ENCODE measurements at regions not wholly inside any gene's neighbourhood (a gene's known extent, or its start where the extent isn't known, plus 50 kb on each side); places are given as distances from the start of the nearest gene placed in this dataset.
A peak's percentile ranks its signal among the peaks of the same experiment; 100 is the strongest.

DNA sequence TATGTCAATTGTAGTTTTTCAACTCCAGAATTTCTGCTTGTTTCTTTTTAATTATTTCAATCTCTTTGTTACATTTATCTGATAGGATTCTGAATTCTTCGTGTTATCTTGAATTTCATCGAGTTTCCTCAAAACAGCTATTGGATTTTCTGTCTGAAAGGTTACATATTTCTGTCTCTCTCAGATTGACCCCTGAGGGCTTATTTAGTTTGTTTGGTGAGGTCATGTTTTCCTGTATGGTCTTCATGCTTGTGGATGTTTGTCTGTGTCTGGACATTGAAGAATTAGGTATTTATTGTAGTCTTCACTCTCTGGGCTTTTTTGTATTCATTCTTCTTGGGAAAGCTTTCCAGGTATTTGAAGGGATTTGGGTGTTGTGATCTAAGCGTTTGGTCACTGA lies 85.6 kb downstream of the SNAPC1 start:
- DNase-seq (ENCODE audit: low read depth) = no peak

DNA sequence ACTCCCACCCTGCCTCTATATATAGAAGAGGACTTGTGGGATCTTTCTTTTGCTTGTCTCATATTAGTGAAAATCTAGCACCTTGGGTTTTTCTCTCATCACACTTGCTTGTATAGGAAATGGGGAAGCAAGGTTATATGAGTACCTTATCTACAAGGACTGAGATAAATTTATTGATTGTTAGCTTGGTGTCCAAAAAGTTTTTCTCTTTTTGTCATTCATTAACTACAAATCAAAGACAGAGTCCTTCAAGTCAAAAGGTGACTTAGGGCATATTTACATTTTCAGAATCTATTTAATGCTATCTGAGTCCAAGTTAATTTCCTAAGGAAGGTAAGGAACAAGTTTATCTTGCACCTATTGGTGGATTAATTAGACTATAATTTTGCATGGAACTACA lies 92.7 kb downstream of the SNAPC1 start:
- DNase-seq (ENCODE audit: low read depth) = no peak

DNA sequence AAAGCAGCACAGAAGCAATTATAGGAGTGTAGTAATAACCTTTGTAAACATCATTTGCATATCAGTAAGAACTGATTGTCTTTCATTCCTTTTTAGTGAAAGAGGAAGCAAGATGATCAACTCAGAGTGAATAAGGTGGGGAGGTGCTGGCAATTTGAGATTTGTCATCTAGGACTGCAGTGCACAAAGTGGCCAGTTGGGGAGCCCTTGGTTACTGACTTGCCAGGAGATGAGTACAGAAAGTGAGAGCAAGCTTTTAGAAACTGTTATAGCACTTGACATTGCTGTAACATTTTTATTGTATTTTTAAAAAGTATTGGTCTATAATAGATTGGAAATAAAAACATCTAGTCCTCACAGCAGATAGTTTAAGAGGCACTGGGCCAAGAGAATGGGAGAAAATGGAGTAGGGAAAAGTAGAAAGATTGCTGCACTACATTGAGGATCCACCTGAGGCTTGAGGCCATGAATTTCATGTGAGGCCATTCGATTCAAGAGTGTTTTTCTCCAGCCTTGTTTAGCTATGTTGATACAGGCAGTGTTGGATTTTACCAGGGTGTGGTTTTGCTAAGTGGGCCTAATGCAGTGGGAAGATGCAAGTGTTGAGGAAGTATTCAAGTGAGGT lies 98.2 kb downstream of the SNAPC1 start:
- peak; percentile 57 for DNase-seq (ENCODE audit: low read depth)

DNA sequence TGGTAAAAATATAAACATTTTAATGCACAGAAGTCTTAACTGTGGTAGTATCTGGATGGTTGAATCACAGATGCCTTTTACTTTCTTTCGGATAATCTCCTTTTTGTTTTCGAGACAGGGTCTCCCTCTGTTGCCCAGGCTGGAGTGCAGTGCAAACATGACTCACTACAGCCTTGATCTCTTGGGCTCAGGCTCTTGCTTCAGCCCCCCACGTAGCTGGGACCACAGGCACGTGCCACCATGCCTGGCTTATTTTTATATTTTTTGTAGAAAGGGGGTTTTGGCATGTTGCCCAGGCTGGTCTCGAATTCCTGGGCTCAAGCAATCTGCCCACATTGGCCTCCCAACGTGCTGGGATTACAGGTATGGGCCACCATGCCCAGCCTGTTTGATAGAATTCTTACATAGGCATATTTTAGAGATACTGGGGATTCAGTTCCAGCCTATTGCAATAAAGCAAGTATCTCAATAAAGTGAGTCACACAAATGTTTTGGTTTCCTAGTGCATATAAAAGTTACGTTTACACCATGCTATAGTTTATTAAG lies 99.2 kb downstream of the SNAPC1 start:
- peak; percentile 54 for DNase-seq (ENCODE audit: low read depth)

DNA sequence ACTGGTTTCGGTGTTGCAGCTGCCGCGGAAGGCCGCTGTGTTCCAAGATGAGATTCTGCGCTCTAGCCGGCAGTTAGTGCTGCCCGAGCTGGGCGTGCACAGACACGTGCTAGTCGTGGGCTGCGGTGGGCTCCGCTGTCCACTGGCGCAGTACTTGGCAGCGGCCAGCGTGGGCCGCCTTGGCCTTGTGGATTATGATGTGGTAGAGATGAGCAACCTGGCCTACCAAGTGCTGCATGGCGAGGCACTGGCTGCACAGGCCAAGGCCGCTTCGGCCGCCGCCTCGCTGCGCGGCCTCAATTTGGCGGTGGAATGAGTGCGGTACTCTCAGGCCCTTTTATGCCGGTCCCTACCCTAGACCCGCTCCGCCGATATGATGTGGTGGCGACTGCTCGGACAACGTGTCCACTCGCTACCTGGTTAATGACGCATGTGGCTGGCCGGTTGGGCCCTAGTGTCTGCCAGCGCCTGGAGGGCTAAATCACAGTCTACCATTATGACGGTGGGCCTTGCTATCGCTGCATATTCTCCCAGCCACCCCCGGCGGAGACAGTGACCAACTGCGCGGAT lies 102.2 kb downstream of the SNAPC1 start:
- DNase-seq (ENCODE audit: low read depth) = no peak

DNA sequence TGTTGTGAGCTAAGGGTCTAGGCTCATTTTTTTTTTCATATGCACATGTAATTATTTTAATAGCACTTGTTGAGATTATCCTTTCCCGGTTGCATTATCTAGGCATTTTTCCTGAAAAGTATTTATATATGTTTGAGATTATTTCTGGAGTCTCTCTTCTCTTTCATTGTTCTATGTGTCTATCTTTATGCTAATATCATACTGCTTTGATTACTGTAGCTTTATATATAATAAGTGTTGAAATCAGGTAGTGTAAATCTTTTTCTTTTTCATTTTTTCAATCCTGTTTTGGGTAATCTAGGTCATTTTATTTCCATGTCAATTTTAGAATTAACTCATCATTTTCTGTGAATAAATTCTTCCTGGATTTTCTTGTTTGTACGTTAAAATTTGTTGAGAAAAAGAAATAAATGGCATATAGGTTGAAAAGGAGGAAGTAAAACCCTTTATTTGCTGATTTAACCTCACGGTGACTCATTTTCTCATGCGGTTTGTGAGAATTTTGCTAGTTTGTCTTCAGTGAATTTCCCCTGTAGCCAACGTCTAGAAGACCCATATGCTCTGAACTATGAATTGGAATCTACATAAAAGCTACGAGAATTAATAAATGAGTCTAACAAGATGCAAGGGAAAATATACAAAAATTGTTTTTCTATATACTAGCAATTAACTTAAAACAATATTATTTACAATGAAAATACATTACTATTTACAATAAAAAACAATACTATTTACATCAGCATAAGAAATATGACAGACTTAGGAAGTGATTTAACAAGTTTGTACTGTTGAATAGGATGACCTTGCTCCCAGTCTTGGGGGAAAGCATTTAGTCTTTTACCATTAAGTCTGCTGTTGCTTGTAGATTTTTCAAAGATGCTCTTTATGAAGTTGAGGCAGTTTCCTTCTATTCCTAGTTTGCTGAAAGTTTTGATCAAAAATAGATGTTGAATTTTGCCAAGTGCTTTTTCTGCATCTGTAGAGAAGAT lies 105.0 kb downstream of the SNAPC1 start:
- peak; percentile 50 for DNase-seq (ENCODE audit: low read depth)

DNA sequence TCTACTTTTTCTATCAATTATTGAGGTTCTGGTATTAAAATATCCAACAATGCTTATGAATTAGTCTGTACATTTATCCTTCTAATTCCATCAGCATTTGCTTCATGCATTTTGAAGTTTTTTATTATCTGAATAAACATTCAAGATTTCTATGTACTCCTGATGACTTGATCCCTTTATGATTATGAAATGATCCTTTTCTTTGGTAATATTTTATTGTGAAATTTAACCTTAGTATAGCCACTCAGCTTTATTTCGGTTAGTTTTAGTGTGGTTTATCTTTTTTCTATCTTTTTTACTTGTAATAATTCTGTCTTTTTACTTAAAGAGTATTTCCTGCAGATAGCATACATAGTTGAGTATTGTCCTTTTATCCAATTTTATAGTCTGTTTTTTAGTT lies 106.6 kb downstream of the SNAPC1 start:
- no peak for DNase-seq (ENCODE audit: low read depth)

DNA sequence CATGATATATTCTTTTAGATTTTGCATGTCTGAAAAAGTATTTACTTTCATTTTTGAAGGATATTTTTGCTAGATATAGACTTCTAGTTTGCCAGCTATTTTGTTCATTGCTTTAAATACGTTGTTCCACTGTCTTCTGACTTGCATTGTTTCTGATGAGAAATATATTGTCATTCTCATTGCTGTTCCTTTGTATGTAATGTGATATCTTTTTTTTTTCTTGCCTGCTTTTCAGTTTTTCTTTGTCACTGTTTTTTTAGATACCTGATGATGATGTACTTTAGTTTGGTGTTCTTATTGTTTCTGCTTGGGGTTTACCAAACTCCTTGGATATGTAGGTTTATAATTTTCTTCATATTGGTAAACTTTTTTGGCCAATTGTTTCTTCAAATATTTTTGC lies 107.9 kb downstream of the SNAPC1 start:
- no peak for DNase-seq (ENCODE audit: low read depth)

DNA sequence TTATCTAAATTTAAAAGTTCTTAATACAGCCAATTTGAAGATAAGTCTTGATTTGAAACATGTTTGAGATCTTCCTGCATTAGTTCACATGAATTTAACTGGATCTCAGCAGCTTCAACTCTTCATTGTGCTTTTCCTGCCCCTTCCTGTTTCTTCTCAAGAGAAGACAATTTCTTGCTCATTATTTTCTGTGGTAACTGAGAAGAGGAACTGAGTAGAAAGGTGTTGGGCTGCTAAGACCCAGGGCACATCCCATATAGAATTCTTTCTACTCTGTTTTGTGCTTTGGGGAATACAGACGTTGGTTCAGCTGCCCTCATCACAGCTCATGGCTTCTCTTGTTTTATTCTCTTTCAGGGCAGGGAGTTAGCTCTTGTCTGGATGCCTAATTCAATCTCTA lies 110.2 kb downstream of the SNAPC1 start:
- DNase-seq (ENCODE audit: low read depth) = no peak

DNA sequence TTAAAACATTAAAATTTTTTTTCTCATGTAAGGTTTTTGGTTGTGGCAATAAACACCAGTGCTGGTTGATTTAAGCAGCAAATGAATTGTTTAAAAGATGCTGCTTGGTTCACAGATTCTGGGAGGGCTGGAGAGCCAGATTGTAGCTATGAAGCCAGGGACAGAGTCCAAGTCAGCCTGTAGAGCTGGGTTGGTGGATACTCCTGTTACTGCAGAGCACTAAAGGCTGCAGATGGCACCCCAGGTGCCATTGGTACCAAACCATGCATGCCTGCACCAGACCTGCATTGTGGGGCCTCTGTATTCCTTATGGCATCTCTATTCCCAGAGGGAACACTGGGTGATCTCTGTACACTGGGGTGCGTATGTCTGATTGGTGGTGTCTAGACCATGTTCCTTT lies 113.3 kb downstream of the SNAPC1 start:
- DNase-seq (ENCODE audit: low read depth) = no peak

DNA sequence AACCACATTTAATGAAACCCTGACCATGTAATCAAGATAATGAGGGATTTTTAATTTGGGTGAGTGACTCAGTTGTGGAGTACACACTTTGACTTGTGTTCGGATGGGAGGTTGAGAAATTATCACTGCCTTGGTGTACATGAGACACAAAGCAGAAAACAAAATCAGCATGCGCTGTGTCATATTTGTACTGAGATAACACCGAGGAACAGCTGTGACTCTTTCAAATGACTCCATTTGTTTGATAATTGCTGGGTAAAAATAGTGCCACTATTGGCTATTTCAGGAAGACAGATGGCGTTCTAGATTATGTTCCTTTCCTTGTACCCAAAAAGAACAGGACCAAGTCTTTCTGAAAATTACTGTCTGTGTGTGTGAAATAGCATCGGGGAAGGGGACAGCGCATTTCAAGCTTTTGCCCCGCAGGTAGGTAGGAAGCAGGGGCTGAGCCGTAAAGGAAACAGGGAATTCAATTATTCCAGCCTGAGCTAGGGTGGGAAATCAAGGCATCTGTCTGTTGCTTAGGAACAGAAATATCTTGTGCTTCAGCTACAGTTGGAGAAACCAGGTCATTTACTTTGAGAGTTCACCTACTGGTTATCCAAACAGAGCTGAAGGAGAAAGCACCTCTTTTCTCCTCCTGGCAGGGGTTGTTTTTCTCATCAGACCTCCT lies 114.3 kb downstream of the SNAPC1 start:
- DNase-seq (ENCODE audit: low read depth) = no peak

DNA sequence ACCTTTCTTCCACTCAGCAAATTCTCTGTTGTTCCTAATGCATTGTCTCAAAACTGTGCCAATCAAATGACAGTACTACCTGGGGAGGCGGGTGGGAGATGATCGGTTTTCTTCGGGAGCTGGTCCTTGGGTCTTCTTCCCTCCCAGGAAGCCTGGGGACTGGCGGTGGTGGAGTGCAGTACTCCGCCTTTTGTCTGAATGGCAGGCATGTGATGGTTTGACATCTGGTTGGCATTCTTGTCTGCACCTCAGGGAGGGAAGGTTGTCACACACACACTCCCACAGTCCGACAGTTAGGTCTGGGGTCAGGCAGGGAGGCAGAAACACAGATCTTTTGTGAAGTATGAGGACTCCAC lies 114.8 kb downstream of the SNAPC1 start:
- DNase-seq (ENCODE audit: low read depth) = no peak

DNA sequence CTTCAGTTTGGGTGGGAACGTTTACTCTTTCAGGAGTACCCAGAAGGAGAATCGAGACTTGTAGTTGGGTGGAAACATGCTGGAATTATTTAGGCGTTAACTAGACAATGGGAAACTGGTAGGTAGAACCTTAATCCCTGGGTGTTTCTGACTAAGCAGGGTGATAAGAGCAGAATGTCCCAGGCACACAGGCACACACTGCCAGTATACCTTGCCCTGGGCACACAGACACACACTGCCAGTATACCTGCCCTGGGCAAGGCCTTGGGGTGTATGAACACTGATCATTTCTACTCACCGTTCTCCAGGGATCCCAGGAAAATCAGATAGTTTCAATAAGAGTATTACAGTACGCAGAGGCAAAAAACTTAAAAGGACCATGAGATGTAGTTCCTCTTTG lies 115.5 kb downstream of the SNAPC1 start:
- DNase-seq (ENCODE audit: low read depth) = no peak

DNA sequence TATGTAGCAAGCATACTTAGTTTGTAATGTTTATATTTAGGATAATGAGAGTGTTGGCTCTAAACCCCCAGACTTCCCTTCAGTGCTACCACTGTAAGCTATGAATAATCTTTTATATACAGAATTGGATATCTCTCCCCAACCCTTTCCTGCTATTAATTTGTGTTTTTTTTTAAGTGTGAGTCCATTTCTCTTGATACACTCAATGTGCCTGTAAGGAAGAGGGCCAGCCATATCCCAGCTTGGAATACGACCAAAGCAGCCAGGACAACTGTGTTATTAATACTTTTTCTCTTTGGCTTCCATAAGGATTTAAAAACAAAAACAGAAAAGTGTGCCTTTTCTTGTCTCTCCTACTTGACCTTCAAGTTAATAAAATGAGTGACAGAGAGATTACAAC lies 116.7 kb downstream of the SNAPC1 start:
- no peak for DNase-seq (ENCODE audit: low read depth)

DNA sequence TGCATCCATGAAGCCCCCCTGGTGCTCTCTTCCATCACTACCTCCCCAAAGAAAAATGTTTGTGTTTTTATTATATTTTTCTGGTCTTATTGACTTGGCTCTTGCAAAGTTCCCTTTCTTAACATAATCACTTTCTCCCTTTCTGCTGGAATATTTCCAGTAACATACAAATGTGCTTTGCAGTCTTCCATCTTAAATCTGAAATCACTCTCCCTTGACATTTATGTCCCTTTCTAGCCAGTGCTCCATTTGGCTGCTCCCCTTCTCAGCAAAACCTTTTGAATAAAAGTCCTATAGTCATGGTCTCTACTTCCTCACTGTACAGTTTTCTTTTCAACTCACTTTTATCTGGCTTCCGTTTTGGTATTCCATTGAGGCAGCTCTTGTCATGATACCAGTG lies 118.8 kb downstream of the SNAPC1 start:
- no peak for DNase-seq (ENCODE audit: low read depth)

DNA sequence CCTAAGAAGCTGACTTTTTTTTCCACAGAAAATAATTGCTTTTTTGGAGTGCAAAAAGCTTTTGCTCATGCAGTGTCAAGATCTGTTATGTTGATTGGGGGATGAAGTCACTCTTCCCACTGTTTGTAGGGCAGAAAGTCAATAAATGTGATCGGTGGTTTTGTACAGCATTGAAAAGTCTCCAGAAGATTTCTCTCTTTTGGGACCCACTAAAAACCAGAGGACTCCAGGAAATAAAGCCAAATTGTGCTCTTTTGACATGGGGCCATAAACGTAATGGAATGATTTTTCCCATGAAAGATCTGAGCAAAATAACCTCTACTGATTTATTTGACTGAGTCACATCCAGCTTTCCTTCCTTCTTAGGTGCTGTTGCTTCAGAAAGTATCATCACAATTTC lies 122.5 kb downstream of the SNAPC1 start:
- no peak for DNase-seq (ENCODE audit: low read depth)

DNA sequence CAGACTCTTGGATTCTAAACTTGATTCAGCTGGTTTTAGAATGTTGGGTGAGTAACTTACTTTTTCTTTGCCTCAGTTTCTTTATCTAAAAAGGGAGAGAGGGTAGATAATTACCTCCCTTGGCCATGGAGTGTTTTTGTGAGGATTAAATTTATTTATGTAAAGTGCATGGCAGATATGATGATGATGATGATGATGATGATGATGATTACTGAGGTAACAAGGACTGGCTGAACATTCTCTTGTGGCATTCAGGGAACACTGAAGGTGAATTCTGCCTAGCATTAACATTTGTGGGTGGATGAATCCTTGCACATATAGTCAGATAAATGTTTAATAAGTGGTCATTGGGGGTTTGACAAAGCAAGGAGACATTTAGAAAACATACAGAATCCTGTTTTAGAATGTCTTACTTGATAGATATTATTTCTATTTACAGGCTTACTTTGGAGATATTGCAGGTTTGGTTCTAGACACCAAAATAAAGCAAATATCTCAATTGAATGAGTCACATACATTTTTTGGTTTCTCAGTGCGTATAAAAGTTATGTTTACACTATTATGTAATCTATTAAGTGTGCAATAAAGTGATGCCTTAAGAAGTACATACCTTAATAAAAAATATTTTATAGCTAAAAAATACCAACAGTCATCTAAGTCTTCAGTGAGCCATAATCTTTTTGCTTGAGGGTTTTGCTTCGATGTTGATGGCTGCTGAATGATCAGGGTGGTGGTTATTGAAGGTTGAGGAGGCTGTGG lies 123.2 kb downstream of the SNAPC1 start:
- DNase-seq (ENCODE audit: low read depth) = no peak

DNA sequence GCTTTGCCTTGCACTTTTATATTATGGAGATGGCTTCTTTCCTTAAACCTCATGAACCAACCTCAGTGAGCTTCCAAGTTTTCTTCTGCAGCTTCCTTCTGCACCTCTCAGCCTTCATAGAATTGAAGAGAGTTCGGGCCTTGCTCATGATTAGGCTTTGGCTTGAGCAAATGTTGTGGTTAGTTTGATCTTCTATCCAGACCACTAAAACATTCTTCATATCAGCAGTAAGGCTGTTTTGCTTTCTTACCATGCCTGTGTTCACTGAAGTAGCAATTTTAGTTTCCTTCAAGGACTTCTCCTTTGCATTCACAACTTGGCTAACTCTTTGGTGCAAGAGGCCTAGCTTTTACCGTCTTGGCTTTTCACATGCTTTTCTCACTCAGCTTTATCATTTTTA lies 125.4 kb downstream of the SNAPC1 start:
- DNase-seq (ENCODE audit: low read depth) = no peak

DNA sequence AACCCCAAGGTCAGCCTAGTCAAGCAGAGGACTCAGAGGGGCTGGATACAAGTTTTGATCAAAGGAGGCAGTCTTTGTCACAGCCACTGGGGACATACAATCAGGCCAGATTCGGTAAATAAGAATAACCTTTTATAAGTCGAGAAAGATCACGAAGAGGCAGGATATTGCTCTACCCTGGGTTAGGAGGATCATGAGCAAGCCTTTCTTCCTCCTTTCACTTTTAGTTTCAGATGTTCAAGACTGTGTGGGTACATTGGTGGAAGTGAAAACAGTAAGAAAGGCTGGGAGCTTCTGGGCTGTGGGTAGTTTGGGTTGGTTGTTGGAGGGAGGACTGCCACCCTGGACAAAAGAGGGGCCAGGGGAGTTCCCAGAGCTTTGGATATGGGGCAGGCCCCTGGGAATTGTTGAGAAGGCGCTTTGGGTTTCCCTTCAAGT lies 127.7 kb downstream of the SNAPC1 start:
- DNase-seq (ENCODE audit: low read depth) = no peak

DNA sequence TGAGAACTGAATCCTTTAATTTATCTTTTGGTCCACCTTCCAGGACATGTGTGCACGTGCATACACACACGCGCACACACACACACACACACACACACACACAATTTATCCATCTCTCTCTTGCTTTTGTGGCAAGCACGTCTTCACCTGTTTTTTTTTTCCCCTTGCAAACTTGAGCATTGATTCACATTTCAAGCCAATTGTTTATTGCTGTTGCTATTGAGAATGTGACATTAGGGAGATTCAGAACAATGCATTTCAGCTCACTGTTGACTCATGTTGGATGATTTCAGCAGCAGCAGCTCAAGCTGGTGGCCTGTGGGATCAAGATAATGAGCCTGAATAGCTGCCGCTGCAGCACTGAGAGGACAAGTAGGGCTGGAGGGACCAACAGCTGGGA lies 128.9 kb downstream of the SNAPC1 start:
- peak; percentile 34 for DNase-seq (ENCODE audit: low read depth)

DNA sequence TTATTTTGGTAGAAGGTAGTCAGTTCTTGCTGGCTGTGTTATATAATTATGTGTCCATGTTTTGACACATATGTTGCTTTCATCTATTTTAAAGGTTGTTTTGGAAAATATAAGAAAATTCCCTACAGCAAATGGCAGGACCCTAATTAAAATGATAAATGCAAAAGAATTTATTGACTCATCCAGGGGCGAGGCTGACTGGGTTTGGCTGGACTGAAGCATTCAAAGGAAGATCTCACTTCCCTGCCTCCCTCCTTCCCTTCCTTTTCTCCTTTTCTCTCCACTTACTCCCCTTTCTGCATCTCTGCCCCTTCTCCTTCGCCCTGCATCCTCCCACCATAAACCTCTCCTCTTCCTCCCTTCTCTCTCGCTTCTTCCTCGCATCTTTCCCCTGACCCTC lies 129.6 kb downstream of the SNAPC1 start:
- DNase-seq (ENCODE audit: low read depth) = no peak

All from Daoy (cell line).